SU-DHL-6 (cell line): ENCODE measurements at regions not wholly inside any gene's neighbourhood (a gene's known extent, or its start where the extent isn't known, plus 50 kb on each side); places are given as distances from the start of the nearest gene placed in this dataset.

Experiments used
- H2AFZ ChIP-seq: fragments of 200-600 bp; sonication (generic); 2 replicates; pipeline ENCODE4 v1.6.1; 2014; ENCODE audit warnings: low read depth, mild to moderate bottlenecking, moderate library complexity, mixed read lengths, antibody characterized with exemption, low read length; ENCODE audit not compliant: severe bottlenecking
- H3F3A ChIP-seq: fragments of 200-600 bp; shearing (Covaris generic); 2 replicates; pipeline ENCODE4 v1.6.0; 2016; ENCODE audit warnings: antibody characterized with exemption, mild to moderate bottlenecking; ENCODE audit not compliant: insufficient read depth
- H3K27ac ChIP-seq: fragments of 200-600 bp; sonication (generic); 2 replicates; pipeline ENCODE4 v1.5.1; 2016; ENCODE audit warnings: low read depth, mild to moderate bottlenecking, low read length, moderate library complexity, mixed read lengths
- H3K27me3 ChIP-seq: fragments of 200-600 bp; sonication (generic), shearing (Covaris generic); 2 replicates; pipeline ENCODE4 v1.6.0; 2014; ENCODE audit warnings: mild to moderate bottlenecking, low read length
- H3K36me3 ChIP-seq: fragments of 200-600 bp; sonication (generic); 2 replicates; pipeline ENCODE4 v1.6.1; 2014; ENCODE audit warnings: mild to moderate bottlenecking, low read length, mixed read lengths
- H3K4me2 ChIP-seq: fragments of 300-600, 200-600 bp; shearing (Covaris generic), sonication (generic); 2 replicates; pipeline ENCODE4 v1.6.0; 2014; ENCODE audit warnings: low read length, low read depth, mild to moderate bottlenecking; ENCODE audit not compliant: poor library complexity, severe bottlenecking
- H3K4me3 ChIP-seq: fragments of 200-600 bp; sonication (generic); 2 replicates; pipeline ENCODE4 v1.5.1; 2014; ENCODE audit warnings: antibody characterized with exemption, low read length, mild to moderate bottlenecking, mixed read lengths; ENCODE audit not compliant: insufficient read depth, poor library complexity, severe bottlenecking
- H3K79me2 ChIP-seq: fragments of 200-600 bp; sonication (generic); 2 replicates; pipeline ENCODE4 v1.6.1; 2014; ENCODE audit warnings: mild to moderate bottlenecking, low read length, moderate library complexity; ENCODE audit not compliant: insufficient read depth
- H3K9ac ChIP-seq: fragments of 200-600 bp; sonication (generic); 2 replicates; pipeline ENCODE4 v1.7.0; 2014; ENCODE audit warnings: mild to moderate bottlenecking, low read length
- H3K9me2 ChIP-seq: fragments of 200-600 bp; sonication (generic); replicated peaks from 2 replicates; pipeline ENCODE4 v1.6.1; 2014; ENCODE audit warnings: low read length; ENCODE audit not compliant: insufficient read depth
- H3K9me3 ChIP-seq: fragments of 200-600 bp; sonication (generic); 2 replicates; pipeline ENCODE4 v1.6.1; 2014; ENCODE audit warnings: low read length, mixed read lengths; ENCODE audit not compliant: insufficient read depth
- H4K20me1 ChIP-seq: fragments of 200-600 bp; sonication (generic); 2 replicates; pipeline ENCODE4 v1.6.1; 2014; ENCODE audit warnings: low read depth, mild to moderate bottlenecking, antibody characterized with exemption, low read length, moderate library complexity, mixed read lengths
- EZH2phosphoT487 ChIP-seq: fragments of 200-600 bp; sonication (generic), shearing (Covaris generic); conservative IDR thresholded peaks from 2 replicates; pipeline ENCODE4 v1.6.1; 2018; ENCODE audit warnings: mild to moderate bottlenecking, antibody characterized with exemption, low read length, moderate library complexity, mixed read lengths
- TF ChIP-seq, protein P1 (sequence below): fragments of 200-600 bp; sonication (generic); IDR thresholded peaks from one replicate; pipeline ENCODE4 v1.5.1; 2017; ENCODE audit warnings: antibody characterized with exemption, mild to moderate bottlenecking, low read length, moderate library complexity; ENCODE audit not compliant: insufficient read depth, poor library complexity, severe bottlenecking

DNA sequence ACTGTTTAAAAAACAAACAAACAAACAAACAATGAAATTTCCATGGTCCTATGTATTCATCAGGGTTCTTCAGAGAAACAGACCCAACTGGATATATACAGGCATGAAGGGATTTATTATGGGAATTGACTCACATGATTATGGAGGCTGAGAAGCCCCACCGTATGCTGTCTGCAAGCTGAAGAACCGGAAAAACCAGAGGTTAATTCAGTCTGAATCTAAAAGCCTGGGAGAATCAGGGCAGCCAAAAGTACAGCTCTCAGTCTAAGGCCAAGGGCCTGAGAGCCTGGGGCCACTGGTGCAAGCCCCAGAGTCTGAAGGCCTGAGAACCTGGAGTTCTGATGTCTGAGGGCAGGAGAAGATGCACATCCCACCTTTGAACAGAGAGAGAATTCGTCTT lies 163.5 kb downstream of the MDFIC start:
- H3K27me3 ChIP-seq: no peaks in the 10 kb centered on the region
- H3K9me2 ChIP-seq: no peaks in the 10 kb centered on the region
- no peak overlapping the region for H2AFZ ChIP-seq
- TF ChIP-seq EZH2phosphoT487: no peak
- TF ChIP-seq, protein P1, sequence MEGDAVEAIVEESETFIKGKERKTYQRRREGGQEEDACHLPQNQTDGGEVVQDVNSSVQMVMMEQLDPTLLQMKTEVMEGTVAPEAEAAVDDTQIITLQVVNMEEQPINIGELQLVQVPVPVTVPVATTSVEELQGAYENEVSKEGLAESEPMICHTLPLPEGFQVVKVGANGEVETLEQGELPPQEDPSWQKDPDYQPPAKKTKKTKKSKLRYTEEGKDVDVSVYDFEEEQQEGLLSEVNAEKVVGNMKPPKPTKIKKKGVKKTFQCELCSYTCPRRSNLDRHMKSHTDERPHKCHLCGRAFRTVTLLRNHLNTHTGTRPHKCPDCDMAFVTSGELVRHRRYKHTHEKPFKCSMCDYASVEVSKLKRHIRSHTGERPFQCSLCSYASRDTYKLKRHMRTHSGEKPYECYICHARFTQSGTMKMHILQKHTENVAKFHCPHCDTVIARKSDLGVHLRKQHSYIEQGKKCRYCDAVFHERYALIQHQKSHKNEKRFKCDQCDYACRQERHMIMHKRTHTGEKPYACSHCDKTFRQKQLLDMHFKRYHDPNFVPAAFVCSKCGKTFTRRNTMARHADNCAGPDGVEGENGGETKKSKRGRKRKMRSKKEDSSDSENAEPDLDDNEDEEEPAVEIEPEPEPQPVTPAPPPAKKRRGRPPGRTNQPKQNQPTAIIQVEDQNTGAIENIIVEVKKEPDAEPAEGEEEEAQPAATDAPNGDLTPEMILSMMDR: no peak
- H3K9ac ChIP-seq: no peak overlapping the region
- H3K36me3 ChIP-seq: no peaks in the 10 kb centered on the region
- no peak overlapping the region for H3K4me2 ChIP-seq
- H3K79me2 ChIP-seq: no peaks in the 10 kb centered on the region
- no peak overlapping the region for H3K4me3 ChIP-seq
- no peaks in the 10 kb centered on the region for H3K9me3 ChIP-seq
- H3F3A ChIP-seq: no peaks in the 10 kb centered on the region
- no peak overlapping the region for H3K27ac ChIP-seq
- no peaks in the 10 kb centered on the region for H4K20me1 ChIP-seq

DNA sequence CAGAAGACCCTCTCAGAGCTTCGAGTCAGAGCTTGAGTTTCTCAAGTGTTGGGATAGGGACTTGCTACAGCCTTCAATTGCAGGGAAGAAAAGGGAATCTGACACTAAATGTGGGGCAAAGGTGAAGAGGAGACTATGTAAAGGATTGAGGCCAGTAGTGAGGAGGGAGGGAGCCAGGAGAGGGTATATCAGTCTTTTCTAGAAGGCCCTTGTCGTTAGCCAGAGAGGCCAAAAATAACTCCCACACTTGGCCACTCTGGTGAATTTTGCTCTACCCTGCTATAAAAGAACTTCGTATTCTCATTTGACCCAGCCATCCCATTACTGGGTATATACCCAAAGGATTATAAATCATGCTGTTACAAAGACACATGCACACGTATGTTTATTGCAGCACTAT lies 162.0 kb downstream of the MDFIC start:
- Histone ChIP-seq H3K36me3 (no peaks in the 10 kb centered on the region), H3K4me3 (no peak overlapping the region), H3K9me2 (no peaks in the 10 kb centered on the region), H2AFZ (no peak overlapping the region), H3K9me3 (no peaks in the 10 kb centered on the region), H4K20me1 (no peaks in the 10 kb centered on the region), H3K9ac (no peak overlapping the region), H3K27me3 (no peaks in the 10 kb centered on the region), H3F3A (no peaks in the 10 kb centered on the region), H3K4me2 (no peak overlapping the region), H3K79me2 (no peaks in the 10 kb centered on the region), H3K27ac (no peak overlapping the region)
- TF ChIP-seq EZH2phosphoT487: no peak
- TF ChIP-seq, protein P1: no peak

DNA sequence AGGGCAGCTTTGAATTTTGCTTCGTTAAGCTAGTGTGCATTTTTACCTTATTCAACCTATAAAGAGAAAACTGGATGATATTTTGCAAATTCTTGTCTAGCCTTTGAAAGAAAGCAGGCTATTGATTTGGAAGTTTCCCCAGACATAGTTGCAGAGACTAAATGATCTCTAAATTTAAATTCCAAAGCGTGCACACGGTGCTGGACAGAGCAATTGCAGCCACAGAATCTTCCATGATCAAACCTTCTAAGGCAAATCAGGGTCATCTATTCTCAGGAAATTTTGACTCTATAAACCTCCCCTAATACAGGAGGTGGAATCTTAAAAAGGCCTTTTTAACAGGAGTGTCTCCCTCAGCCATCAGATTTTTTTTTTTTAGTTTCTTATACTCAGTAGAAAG lies 159.9 kb downstream of the MDFIC start:
- no peaks in the 10 kb centered on the region for H3K27me3 ChIP-seq
- TF ChIP-seq, protein P1: no peak
- no peak for TF ChIP-seq EZH2phosphoT487
- H2AFZ ChIP-seq: no peak overlapping the region
- no peaks in the 10 kb centered on the region for H3K9me2 ChIP-seq
- H3K36me3 ChIP-seq: no peaks in the 10 kb centered on the region
- H3K79me2 ChIP-seq: no peaks in the 10 kb centered on the region
- no peak overlapping the region for H3K9ac ChIP-seq
- no peaks in the 10 kb centered on the region for H4K20me1 ChIP-seq
- H3F3A ChIP-seq: no peaks in the 10 kb centered on the region
- no peak overlapping the region for H3K4me3 ChIP-seq
- no peak overlapping the region for H3K27ac ChIP-seq
- no peak overlapping the region for H3K4me2 ChIP-seq
- H3K9me3 ChIP-seq: no peaks in the 10 kb centered on the region
